ENCODE measurements at regions not wholly inside any gene's neighbourhood (a gene's known extent, or its start where the extent isn't known, plus 50 kb on each side); places are given as distances from the start of the nearest gene placed in this dataset.
"Not testable (repeated sequence)": the region's sequence is repeated elsewhere in the genome, so short reads cannot be mapped to it uniquely, and the experiment has no call there.

- no peak for FAIRE-seq
- no peak for DNase-seq (ENCODE audit: insufficient read length, low spot score)
- TF ChIP-seq POLR2A (IDR thresholded peaks at IDR 0.05; ENCODE audit: low read depth, low read length) = no peak
Observed at GRCh38 chr3:137163241-137163871, 205.6 kb downstream of the IL20RB start.

GRCh38 chr3:137163958-137164357 is 206.2 kb downstream of the IL20RB start:
- no peak for TF ChIP-seq POLR2A (IDR thresholded peaks at IDR 0.05; ENCODE audit: low read depth, low read length)
- DNase-seq (ENCODE audit: insufficient read length, low spot score) = no peak
- FAIRE-seq = no peak

- TF ChIP-seq POLR2A (IDR thresholded peaks at IDR 0.05; ENCODE audit: low read depth, low read length) = no peak
- DNase-seq (ENCODE audit: insufficient read length, low spot score) (peak; percentile 33), FAIRE-seq (peak; percentile 78)
Observed at GRCh38 chr3:137165117-137165806, 207.5 kb downstream of the IL20RB start.

- DNase-seq (ENCODE audit: insufficient read length, low spot score) (no peak), FAIRE-seq (no peak)
- TF ChIP-seq POLR2A (IDR thresholded peaks at IDR 0.05; ENCODE audit: low read depth, low read length) = no peak
Observed at GRCh38 chr3:137171834-137172603, 214.2 kb downstream of the IL20RB start.

- DNase-seq (ENCODE audit: insufficient read length, low spot score) (no peak), FAIRE-seq (no peak)
- TF ChIP-seq POLR2A (IDR thresholded peaks at IDR 0.05; ENCODE audit: low read depth, low read length) = no peak
Observed at GRCh38 chr3:137172728-137173127, 214.9 kb downstream of the IL20RB start.

- FAIRE-seq (no peak), DNase-seq (ENCODE audit: insufficient read length, low spot score) (no peak)
- no peak for TF ChIP-seq POLR2A (IDR thresholded peaks at IDR 0.05; ENCODE audit: low read depth, low read length)
Observed at GRCh38 chr3:137174514-137174913, 216.7 kb downstream of the IL20RB start.

GRCh38 chr3:137180220-137180619 is 222.4 kb downstream of the IL20RB start:
- no peak for TF ChIP-seq POLR2A (IDR thresholded peaks at IDR 0.05; ENCODE audit: low read depth, low read length)
- FAIRE-seq = no peak
- no peak for DNase-seq (ENCODE audit: insufficient read length, low spot score)

GRCh38 chr3:137191133-137191923 is 233.5 kb downstream of the IL20RB start:
- DNase-seq (ENCODE audit: insufficient read length, low spot score) (no peak), FAIRE-seq (no peak)
- no peak for TF ChIP-seq POLR2A (IDR thresholded peaks at IDR 0.05; ENCODE audit: low read depth, low read length)

- FAIRE-seq (no peak), DNase-seq (ENCODE audit: insufficient read length, low spot score) (no peak)
- no peak for TF ChIP-seq POLR2A (IDR thresholded peaks at IDR 0.05; ENCODE audit: low read depth, low read length)
Observed at GRCh38 chr3:137191951-137192350, 234.2 kb downstream of the IL20RB start.

GRCh38 chr3:137194301-137194700 is 236.5 kb downstream of the IL20RB start:
- DNase-seq (ENCODE audit: insufficient read length, low spot score) = no peak
- no peak for FAIRE-seq
- TF ChIP-seq POLR2A (IDR thresholded peaks at IDR 0.05; ENCODE audit: low read depth, low read length) = no peak

- FAIRE-seq; DNase-seq (ENCODE audit: insufficient read length, low spot score): not testable (repeated sequence)
Observed at GRCh38 chr3:137198374-137198773, 240.6 kb downstream of the IL20RB start.

GRCh38 chr3:137199678-137200077 is 241.9 kb downstream of the IL20RB start:
- no peak for FAIRE-seq
- no peak for DNase-seq (ENCODE audit: insufficient read length, low spot score)
- TF ChIP-seq POLR2A (IDR thresholded peaks at IDR 0.05; ENCODE audit: low read depth, low read length) = no peak

- no peak for DNase-seq (ENCODE audit: insufficient read length, low spot score)
Observed at GRCh38 chr3:137201066-137201465, 243.3 kb downstream of the IL20RB start.

GRCh38 chr3:137202941-137203340 is 245.2 kb downstream of the IL20RB start:
- no peak for DNase-seq (ENCODE audit: insufficient read length, low spot score)
- no peak for FAIRE-seq
- TF ChIP-seq POLR2A (IDR thresholded peaks at IDR 0.05; ENCODE audit: low read depth, low read length) = no peak

More at GRCh38 chr3:137201066-137201465, 243.3 kb downstream of the IL20RB start:
- no peak for TF ChIP-seq POLR2A (IDR thresholded peaks at IDR 0.05; ENCODE audit: low read depth, low read length)
- no peak for FAIRE-seq
